Embryonic facial prominence (tissue), 1 donor: ENCODE measurements at regions not wholly inside any gene's neighbourhood (a gene's known extent, or its start where the extent isn't known, plus 50 kb on each side); places are given as distances from the start of the nearest gene placed in this dataset.
"Not testable (repeated sequence)": the region's sequence is repeated elsewhere in the genome, so short reads cannot be mapped to it uniquely, and the experiment has no call there.

ENCODE experiments used
- DNase-seq: peaks from one replicate; pipeline ENCODE4 v3.0.0-alpha.2; 2016; ENCODE audit errors: extremely low spot score

GRCh38 chr5:153223376-153223775 is 267.1 kb upstream of the GRIA1 start:
- DNase-seq, result no peak

DNA sequence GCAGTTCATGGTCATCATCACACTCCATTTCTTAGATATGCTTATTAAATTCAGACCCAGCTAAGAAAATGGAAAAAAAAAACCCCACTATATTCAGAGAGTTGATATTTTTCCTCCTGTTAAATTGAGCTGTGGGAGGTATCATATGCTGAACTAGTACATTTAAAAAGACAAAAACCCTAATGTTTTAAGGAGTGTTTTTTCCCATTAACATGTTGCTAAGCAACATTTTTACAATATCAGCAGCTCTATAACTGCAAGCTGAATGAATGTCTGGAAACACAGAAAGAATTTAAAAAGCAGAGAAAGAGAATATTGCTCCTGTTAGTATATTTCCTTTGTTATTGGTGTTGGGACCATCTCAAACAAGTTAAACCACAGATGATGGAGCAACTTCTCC is 265.8 kb upstream of the GRIA1 start:
- DNase-seq, result no peak

- DNase-seq, result no peak
These were observed 256.5 kb upstream of the GRIA1 start for GRCh38 chr5:153233933-153234332.

GRCh38 chr5:153236319-153236718 is 254.2 kb upstream of the GRIA1 start:
- no peak for DNase-seq

DNA sequence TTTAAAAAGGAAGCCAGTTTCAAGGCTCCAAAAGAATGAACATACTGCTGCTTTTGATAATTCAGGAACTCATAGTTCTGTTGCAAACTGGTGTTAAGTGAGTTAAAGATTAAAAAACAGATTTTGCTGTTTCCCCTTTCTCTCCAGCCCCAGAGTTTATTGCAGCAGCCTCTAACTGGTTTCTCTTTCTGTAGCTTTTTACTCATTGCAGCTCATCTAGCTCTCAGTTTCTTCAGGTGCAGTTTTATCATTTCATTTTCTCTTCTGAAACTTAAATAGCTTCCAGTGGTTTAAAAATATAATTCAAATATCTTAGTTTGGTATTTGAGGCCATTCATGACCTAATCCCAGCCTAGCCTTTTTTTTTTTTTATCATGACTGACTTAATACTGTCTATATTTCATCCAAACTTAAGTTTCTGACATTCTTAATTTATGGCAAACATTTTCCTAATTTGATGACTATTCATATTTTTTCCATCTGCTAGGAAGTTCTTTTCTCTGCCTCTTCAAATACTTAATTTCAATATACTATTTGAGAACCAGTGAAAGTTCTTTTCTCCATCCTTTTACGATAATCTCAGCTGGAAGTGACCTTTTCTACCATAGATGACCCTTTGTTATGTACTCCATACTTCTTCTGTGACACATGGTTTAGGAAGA is 252.7 kb upstream of the GRIA1 start:
- DNase-seq, result no peak

- no peak for DNase-seq
These were observed 233.1 kb upstream of the GRIA1 start for GRCh38 chr5:153257381-153257780.

GRCh38 chr5:153258469-153258868 is 232.0 kb upstream of the GRIA1 start:
- no peak for DNase-seq

DNA sequence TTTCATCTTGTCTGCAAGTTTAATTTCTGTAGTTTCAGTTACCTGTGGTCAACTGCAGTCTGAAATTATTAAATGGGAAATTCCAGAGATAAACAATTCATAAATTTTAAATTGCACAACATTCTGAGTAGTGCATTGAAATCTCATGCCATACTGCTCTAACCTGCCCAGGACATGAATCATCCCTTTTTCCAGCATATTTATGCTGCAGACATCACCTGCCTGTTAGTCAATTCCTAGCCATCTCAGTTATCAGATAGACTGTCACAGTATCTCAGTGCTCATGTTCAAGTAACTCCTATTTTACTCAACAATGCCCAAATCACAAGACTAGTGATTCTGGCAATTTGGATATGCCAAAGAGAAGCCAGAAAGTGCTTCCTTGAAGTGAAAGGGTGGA is 223.0 kb upstream of the GRIA1 start:
- no peak for DNase-seq

GRCh38 chr5:153275695-153276094 is 214.8 kb upstream of the GRIA1 start:
- DNase-seq, result no peak

DNA sequence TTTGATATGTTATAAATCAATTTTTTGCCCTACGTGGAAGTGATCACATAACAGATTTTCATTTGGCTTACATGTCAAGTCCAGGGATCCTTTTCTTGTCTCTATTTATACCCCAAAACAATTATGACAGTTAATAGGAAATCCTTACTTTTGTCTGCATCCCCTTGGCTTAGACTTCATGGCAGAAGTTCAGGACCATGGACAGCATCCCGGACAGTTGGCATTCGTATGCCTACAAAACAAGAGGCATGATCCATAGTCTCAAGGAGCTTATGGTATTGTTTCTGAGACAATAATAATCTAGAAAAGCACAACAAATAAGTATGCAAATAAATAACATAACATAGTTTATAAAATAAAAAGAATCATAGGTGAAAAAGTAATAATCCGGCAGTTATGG is 214.3 kb upstream of the GRIA1 start:
- no peak for DNase-seq

DNA sequence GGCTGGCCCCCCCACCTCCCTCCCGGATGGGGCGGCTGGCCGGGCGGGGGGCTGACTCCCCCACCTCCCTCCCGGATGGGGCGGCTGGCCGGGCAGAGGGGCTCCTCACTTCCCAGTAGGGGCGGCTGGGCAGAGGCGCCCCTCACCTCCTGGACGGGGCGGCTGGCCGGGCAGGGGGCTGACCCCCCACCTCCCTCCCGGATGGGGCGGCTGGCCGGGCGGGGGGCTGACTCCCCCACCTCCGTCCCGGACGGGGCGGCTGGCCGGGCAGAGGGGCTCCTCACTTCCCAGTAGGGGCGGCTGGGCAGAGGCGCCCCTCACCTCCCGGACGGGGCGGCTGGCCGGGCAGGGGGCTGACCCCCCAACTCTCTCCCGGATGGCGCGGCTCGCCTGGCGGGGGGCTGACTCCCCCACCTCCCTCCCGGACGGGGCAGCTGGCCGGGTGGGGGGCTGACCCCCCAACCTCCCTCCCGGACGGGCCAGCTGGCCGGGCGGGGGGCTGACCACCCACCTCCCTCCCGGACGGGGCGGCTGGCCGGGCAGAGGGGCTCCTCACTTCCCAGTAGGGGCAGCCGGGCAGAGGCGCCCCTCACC is 194.1 kb upstream of the GRIA1 start:
- DNase-seq, result not testable (repeated sequence)

DNA sequence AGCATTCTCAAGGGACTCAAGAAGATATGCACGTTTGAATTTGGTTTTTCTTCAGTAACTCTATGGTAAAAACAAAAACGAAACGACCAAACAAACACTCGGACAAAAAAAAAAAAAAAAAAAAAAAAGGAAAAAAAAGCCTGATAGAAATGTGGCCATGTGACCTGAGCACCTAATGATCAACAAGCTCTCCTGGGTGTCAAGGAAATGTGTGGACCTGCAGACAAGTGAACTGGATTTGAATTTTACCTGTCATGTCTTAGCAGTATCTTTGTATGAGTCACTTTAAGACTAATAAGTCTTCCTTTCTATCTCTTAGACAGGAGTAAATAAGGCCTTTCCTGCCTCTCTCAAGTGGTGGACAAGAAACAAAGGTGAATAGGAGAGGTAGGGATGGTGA is 190.6 kb upstream of the GRIA1 start:
- no peak for DNase-seq

DNA sequence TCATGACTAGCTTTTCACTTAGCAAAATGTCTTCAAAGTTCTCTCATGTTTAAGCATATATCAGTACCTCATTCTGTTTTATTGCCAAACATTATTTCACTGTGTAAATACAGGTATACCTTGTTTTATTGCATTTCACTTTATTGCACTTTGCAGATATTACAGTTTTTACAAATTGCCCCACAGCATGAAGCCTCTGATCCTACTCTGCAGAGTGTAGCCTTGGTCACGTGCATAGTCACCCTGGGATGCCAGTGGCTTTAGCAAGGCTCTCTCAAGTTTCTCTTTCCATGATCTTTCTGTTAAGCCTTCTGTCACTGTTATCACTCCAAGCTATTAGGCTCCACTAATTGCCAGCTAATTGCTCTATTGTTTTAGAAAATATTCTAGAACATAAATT is 182.2 kb upstream of the GRIA1 start:
- no peak for DNase-seq

GRCh38 chr5:153318556-153318955 is 171.9 kb upstream of the GRIA1 start:
- DNase-seq, result no peak

DNA sequence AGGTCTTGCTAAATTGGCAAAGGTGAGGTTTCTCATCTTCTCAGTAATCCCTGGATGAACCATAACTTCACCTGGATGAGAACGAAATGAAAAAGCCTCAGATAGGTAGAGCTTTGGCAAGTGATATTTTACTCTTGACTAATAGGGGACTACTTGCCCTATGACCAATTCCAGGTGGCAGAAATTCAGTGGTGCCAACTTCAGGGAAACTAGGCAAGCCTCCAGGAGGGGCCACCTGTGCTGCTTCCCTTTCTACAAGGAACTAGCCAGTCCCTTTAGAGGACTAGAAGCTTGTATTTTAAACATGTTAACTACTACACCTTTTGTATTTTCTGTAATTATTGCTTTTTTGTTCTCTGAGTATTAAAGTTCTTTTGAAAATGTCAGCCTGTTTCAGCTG is 169.0 kb upstream of the GRIA1 start:
- no peak for DNase-seq

DNA sequence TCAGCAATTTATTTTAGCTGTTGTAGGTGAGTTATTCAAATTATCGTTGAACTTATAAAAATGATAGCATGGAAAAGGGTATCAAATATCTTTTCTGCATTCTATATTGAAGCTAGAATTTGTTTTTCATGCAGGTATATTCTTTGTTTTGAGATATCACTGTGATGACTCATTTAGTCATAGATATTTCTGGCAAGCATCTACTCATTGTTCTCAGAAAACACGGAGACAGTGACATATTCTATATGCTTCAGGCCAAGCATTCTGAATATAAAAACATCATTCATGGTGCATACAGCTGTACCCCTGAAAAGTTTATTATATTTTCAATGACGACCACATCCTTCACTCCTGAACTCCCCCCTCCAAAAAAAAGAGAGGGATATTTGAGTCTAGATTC is 150.3 kb upstream of the GRIA1 start:
- no peak for DNase-seq

DNA sequence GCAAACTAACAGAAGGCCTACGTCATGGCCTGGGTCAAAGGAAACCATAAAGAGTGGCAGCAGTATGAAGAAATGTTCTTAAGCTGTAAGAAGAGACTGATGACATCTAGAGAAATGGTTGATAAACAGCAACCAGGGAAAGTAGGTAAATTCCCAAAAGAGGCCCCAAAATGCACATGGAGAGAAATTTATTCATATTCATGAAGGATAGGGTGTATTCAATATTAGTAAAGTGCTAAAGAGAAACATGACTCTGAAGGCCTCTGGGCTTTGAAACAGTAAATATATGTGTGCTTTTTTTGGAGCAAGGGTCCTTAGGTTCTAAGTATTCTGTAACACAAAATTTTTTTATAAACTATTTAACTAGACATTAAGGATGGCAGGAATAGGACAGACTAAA is 149.7 kb upstream of the GRIA1 start:
- no peak for DNase-seq

- DNase-seq, result no peak
These were observed 148.0 kb upstream of the GRIA1 start for GRCh38 chr5:153342487-153342886.

GRCh38 chr5:153347611-153348010 is 142.9 kb upstream of the GRIA1 start:
- DNase-seq, result no peak

- no peak for DNase-seq
These were observed 140.1 kb upstream of the GRIA1 start for GRCh38 chr5:153350175-153350883.

GRCh38 chr5:153352685-153353219 is 137.7 kb upstream of the GRIA1 start:
- no peak for DNase-seq

GRCh38 chr5:153357493-153358112 is 132.9 kb upstream of the GRIA1 start:
- DNase-seq, result no peak
